BLaER1 (cell line): ENCODE measurements at regions not wholly inside any gene's neighbourhood (a gene's known extent, or its start where the extent isn't known, plus 50 kb on each side); places are given as distances from the start of the nearest gene placed in this dataset.

Experiments used
- H3K27ac ChIP-seq: shearing (Covaris generic); formaldehyde crosslinking; 2 replicates; pipeline ENCODE4 v1.8.1; 2022
- H3K27me3 ChIP-seq: shearing (Covaris generic); formaldehyde crosslinking; 2 replicates; pipeline ENCODE4 v1.8.1; 2022
- H3K36me3 ChIP-seq: shearing (Covaris generic); formaldehyde crosslinking; 2 replicates; pipeline ENCODE4 v1.8.1; 2022
- H3K4me1 ChIP-seq: shearing (Covaris generic); formaldehyde crosslinking; 2 replicates; pipeline ENCODE4 v1.8.1; 2022
- H3K4me2 ChIP-seq: shearing (Covaris generic); formaldehyde crosslinking; 2 replicates; pipeline ENCODE4 v1.8.1; 2022
- H3K4me3 ChIP-seq: shearing (Covaris generic); formaldehyde crosslinking; 2 replicates; pipeline ENCODE4 v1.8.1; 2022
- H3K9ac ChIP-seq: shearing (Covaris generic); formaldehyde crosslinking; 2 replicates; pipeline ENCODE4 v1.8.1; 2022
- H3K9me3 ChIP-seq: shearing (Covaris generic); formaldehyde crosslinking; 2 replicates; pipeline ENCODE4 v1.8.1; 2022
- H4K20me1 ChIP-seq: shearing (Covaris generic); formaldehyde crosslinking; 2 replicates; pipeline ENCODE4 v1.8.1; 2022
- Cebpa-rat ChIP-seq: shearing (Covaris generic); IDR thresholded peaks from 2 replicates; pipeline ENCODE4 v1.8.1; 2022

DNA sequence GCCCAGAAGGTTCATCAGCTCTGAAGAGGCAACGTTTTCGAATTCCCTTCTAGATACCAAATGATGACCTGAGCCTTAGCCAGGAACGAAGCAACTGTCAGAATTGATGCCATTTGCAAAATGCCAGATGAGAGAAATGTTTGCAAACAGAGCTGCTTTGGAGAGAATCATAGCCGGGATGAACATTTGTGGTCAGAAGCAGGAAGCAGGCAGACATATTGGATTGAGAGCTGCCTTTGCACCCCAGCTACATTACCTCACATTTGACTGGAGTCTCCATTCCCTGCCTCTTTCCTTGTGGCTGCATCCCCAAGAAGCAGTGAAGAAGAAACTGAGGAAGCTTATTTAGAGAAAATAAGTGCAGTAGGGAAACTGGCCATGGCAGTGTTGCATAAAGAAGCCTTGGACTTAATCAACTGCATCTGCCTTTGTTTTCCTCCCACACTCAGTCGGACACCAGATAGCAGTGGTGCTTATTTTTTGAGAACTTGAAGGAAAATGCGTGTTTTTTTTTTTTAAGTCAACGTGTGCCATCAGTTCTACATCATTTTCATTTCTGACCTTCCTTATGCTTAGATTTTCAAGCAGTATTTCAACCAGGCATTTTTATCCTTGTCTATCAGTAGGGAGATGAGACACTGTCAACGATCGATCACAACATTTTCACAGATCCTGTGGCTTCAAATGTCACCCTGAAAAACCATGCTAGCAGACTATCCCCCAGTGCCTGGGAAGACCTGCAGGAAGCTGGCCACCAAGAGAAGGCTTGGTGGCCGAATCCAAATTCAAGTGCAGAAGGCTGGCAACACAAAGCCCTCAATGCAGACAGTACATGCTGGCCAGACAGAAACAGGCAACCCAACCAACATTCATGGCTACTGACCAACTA, 541.2 kb upstream of the JARID2 start:
- no peak overlapping the region for H3K27ac ChIP-seq
- no peak overlapping the region for H3K9ac ChIP-seq
- H3K4me3 ChIP-seq = no peak overlapping the region
- H3K4me2 ChIP-seq = no peak overlapping the region
- no peaks in the 10 kb centered on the region; the same call in 1 of the 2 replicates for H3K4me1 ChIP-seq
- no peaks in the 10 kb centered on the region for H3K27me3 ChIP-seq
- TF ChIP-seq Cebpa-rat = no peak
- H3K9me3 ChIP-seq = peaks cover 7% of the 10 kb centered on the region
- H3K36me3 ChIP-seq = no peaks in the 10 kb centered on the region
- H4K20me1 ChIP-seq = no peaks in the 10 kb centered on the region

- Histone ChIP-seq H3K9ac (no peak overlapping the region), H3K4me2 (no peak overlapping the region), H3K4me1 (peaks cover 5% of the 10 kb centered on the region), H4K20me1 (no peaks in the 10 kb centered on the region), H3K9me3 (peaks cover 13% of the 10 kb centered on the region), H3K27me3 (no peaks in the 10 kb centered on the region), H3K4me3 (no peak overlapping the region), H3K36me3 (no peaks in the 10 kb centered on the region), H3K27ac (no peak overlapping the region)
- no peak for TF ChIP-seq Cebpa-rat
Measured at GRCh38 chr6:14705841-14706377, 540.0 kb upstream of the JARID2 start.

DNA sequence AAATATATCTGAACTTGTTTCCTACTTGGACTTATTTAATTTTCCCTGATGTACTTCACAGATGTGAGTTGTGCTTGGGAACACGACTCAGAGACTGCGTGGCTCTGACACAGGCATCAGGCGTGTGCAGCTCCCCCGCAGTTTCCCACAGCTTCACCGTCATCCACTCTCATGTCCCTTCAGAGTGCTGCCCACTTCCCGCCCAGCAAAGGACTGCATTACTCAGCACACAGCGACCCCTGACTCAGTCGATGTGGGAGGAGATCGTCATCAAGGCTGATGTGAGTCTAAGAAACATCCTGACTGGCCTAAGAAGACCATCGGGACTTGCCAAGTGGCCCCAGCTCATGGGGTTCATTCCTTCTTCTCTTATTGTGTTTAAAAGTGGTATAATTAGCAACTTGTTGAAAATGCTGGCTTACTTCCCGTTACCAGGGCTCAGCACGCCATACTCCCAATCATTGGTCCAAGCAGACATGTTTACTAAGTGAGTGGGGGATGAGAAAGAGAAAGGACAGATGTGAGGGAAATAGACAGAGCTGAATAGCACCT, 539.4 kb upstream of the JARID2 start:
- no peak overlapping the region for H3K4me3 ChIP-seq
- H3K27me3 ChIP-seq = no peaks in the 10 kb centered on the region
- TF ChIP-seq Cebpa-rat = no peak
- no peak overlapping the region for H3K27ac ChIP-seq
- H3K4me2 ChIP-seq = no peak overlapping the region
- no peak overlapping the region for H3K9ac ChIP-seq
- no peaks in the 10 kb centered on the region for H4K20me1 ChIP-seq
- peaks cover 18% of the 10 kb centered on the region for H3K9me3 ChIP-seq
- no peaks in the 10 kb centered on the region for H3K36me3 ChIP-seq
- peaks cover 10% of the 10 kb centered on the region for H3K4me1 ChIP-seq

DNA sequence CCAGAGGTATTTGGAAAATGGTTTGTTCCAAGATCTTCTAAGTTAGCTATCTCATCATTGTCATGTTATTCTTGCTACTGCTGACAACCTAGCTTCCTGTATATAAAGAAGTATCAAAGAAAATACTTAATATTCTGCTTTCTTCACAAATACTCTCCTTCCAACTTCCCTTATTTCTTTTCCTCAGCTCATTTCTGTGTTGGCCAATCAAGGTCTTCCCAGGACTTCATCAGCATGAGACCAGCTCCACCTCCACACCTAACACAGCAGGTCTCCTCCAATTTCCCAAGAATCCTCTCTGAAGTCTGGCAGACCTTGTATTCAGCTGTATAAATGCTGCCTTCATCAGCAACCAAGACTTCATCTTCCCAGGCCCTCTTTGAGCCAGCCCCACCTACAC, 538.6 kb upstream of the JARID2 start:
- no peak for TF ChIP-seq Cebpa-rat
- H3K9ac ChIP-seq = no peak overlapping the region
- H3K4me2 ChIP-seq = no peak overlapping the region
- H3K36me3 ChIP-seq = no peaks in the 10 kb centered on the region
- H3K27ac ChIP-seq = no peak overlapping the region
- H4K20me1 ChIP-seq = no peaks in the 10 kb centered on the region
- H3K27me3 ChIP-seq = no peaks in the 10 kb centered on the region
- peaks cover 14% of the 10 kb centered on the region for H3K4me1 ChIP-seq
- peaks cover 18% of the 10 kb centered on the region for H3K9me3 ChIP-seq
- no peak overlapping the region for H3K4me3 ChIP-seq

GRCh38 chr6:14707971-14708465, 537.9 kb upstream of the JARID2 start:
- H3K9ac ChIP-seq = no peak overlapping the region
- H3K4me1 ChIP-seq = peaks cover 14% of the 10 kb centered on the region
- no peaks in the 10 kb centered on the region for H3K27me3 ChIP-seq
- H3K4me3 ChIP-seq = no peak overlapping the region
- TF ChIP-seq Cebpa-rat = no peak
- peaks cover 18% of the 10 kb centered on the region for H3K9me3 ChIP-seq
- no peaks in the 10 kb centered on the region for H4K20me1 ChIP-seq
- no peak overlapping the region for H3K4me2 ChIP-seq
- no peaks in the 10 kb centered on the region for H3K36me3 ChIP-seq
- no peak overlapping the region for H3K27ac ChIP-seq

GRCh38 chr6:14709066-14709670, 536.7 kb upstream of the JARID2 start:
- H3K27me3 ChIP-seq = no peaks in the 10 kb centered on the region
- H4K20me1 ChIP-seq = no peaks in the 10 kb centered on the region
- H3K36me3 ChIP-seq = no peaks in the 10 kb centered on the region
- no peak for TF ChIP-seq Cebpa-rat
- H3K27ac ChIP-seq = no peak overlapping the region
- H3K9me3 ChIP-seq = peaks cover 18% of the 10 kb centered on the region
- H3K4me1 ChIP-seq = peaks cover 17% of the 10 kb centered on the region
- H3K9ac ChIP-seq = no peak overlapping the region
- no peak overlapping the region for H3K4me3 ChIP-seq
- H3K4me2 ChIP-seq = no peak overlapping the region

DNA sequence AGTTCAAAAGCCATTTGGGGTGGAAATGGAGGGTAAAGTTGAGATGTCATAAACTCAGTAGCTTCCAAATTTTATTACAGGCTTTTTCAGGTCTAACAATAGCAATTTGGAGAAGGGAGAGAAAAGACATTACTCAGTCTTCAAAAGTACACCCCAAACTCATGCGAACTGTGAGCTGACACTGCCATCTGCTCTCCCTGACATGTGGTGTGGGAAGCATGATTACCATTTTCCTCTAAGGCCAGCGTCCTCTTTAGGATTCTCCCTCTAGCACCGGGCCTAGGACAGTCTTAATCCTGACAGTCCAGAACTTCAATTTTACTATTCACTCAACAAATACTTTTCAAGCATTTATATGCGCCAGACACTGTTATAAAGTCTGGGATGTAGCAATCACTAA, 536.0 kb upstream of the JARID2 start:
- Histone ChIP-seq H3K9ac (no peak overlapping the region), H3K4me2 (no peak overlapping the region), H4K20me1 (no peaks in the 10 kb centered on the region), H3K9me3 (peaks cover 18% of the 10 kb centered on the region), H3K27ac (no peak overlapping the region), H3K36me3 (no peaks in the 10 kb centered on the region), H3K4me3 (no peak overlapping the region), H3K4me1 (peaks cover 19% of the 10 kb centered on the region), H3K27me3 (no peaks in the 10 kb centered on the region)
- no peak for TF ChIP-seq Cebpa-rat

- Histone ChIP-seq H3K4me2 (no peak overlapping the region), H3K9me3 (peaks cover 18% of the 10 kb centered on the region), H3K27me3 (no peaks in the 10 kb centered on the region), H3K4me3 (no peak overlapping the region), H4K20me1 (no peaks in the 10 kb centered on the region), H3K36me3 (no peaks in the 10 kb centered on the region), H3K9ac (no peak overlapping the region), H3K4me1 (peaks cover 19% of the 10 kb centered on the region), H3K27ac (0 out of 2 replicates have a peak overlapping the region, but pooled peaks have one; percentile 16)
- no peak for TF ChIP-seq Cebpa-rat
Measured at GRCh38 chr6:14710421-14710820, 535.4 kb upstream of the JARID2 start.

GRCh38 chr6:14711056-14711703, 534.7 kb upstream of the JARID2 start:
- Histone ChIP-seq H3K27me3 (no peaks in the 10 kb centered on the region), H3K36me3 (no peaks in the 10 kb centered on the region), H3K4me1 (peaks cover 19% of the 10 kb centered on the region), H3K27ac (peak overlapping the region; percentile 16), H3K4me3 (no peak overlapping the region), H4K20me1 (no peaks in the 10 kb centered on the region), H3K9me3 (peaks cover 18% of the 10 kb centered on the region), H3K4me2 (peak overlapping the region; percentile 38), H3K9ac (no peak overlapping the region)
- TF ChIP-seq Cebpa-rat = no peak
